MV-4-11 (cell line): ENCODE measurements at regions not wholly inside any gene's neighbourhood (a gene's known extent, or its start where the extent isn't known, plus 50 kb on each side); places are given as distances from the start of the nearest gene placed in this dataset.
"Not testable (repeated sequence)": the region's sequence is repeated elsewhere in the genome, so short reads cannot be mapped to it uniquely, and the experiment has no call there.

Source experiments
- DNase-seq: peaks from one replicate; lab custom pipeline; 2025; lab: John Stamatoyannopoulos, UW

GRCh38 chr11:92425127-92425526 is 200.5 kb downstream of the FAT3 start:
- DNase-seq: no peak

- DNase-seq: no peak
Measured at GRCh38 chr11:92432515-92432914, 207.9 kb downstream of the FAT3 start.

DNA sequence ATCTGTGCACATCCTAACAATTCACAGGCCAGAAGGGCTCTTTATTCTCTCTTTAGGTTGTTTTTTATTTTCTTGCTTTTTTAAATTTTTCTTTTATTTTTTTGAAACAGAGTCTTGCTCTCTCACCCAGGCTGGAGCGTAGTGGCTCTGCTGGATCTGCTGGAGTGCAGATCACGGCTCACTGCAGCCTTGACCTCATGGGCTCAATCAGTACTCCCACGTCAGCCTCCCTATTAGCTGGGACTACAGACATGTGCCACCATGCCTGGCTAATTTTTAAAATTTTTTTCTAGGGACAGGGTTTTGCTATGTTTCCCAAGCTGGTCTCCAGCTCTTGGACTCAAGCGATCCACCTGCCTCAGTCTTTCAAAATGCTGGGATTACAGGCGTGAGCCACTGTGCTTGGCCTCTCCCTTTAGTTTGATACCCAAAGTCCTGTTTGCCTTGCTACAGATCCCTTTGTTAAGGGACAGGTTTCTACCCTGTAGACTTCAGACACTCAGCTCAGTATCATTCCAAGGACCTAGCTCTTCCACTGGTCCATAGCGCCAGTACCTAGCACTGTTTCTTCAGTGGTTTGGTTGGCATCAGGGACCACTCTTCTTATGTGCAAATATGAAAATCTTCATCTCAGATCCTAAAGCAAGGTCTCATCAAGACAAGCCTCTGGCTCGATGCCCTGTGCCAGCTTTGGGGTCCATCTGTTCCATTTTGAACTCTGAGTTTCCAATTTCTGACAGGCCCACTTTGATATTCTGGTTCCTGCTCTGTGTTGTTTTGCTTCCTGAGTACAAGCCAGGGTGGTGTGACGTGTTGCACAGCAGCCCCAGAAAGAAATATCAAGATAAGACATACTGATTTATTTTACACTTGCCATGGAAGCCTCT is 211.7 kb downstream of the FAT3 start:
- no peak for DNase-seq

GRCh38 chr11:92439133-92439532 is 214.5 kb downstream of the FAT3 start:
- no peak for DNase-seq

DNA sequence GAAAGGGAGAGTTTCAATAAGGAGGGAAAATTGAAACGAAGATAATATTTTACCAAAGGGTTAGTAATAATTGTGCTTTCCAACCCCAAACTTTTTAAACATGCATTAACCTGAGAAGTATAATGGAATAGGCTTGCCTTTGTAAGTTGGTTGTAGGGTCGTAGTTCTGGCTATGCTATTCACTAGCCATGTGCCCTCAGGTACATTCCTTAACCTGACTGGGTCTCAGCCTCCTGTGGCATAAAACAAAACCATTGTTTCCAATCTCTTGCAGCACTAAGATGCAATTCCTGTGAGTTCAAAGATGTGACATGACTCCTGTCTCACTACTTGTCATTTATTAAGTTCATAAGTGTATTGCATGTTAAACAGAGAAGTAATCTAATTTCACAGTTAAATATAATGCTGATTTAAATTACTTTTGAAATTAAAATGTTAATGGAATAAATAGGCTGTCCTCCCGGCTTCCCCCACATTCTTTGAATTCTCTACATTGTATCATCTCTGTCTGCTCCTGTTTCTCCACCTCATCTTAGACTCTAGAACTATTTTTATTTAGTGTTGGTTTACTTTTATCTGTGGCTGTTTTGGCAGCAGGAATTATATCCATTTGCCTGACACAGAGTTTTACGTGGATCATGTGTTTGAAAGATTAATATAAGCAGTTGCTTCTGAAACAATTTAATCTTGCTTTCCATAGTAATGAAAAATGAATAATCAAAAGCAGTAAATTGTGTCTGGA is 216.3 kb downstream of the FAT3 start:
- no peak for DNase-seq

GRCh38 chr11:92441443-92441726 is 216.8 kb downstream of the FAT3 start:
- no peak for DNase-seq

DNA sequence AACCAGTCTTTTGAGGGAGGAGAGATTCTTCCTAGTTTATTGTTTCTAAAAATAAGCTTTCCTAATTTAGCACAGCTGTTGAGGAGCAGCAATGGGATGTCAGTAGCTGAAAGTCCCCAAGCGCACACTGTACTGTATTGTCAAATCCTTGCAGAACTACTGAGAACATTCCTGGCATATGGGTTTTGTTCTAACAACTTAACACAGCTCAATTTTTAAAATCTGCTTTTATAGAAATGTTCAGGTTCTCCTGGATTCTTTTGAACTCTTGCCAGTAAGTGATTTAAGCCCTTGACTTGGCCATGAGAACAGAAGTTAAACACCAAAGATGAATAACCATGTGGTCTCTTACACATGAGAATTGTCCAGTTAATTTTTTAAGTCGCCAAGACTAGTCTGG is 218.6 kb downstream of the FAT3 start:
- no peak for DNase-seq

GRCh38 chr11:92447586-92447985 is 223.0 kb downstream of the FAT3 start:
- DNase-seq: no peak

DNA sequence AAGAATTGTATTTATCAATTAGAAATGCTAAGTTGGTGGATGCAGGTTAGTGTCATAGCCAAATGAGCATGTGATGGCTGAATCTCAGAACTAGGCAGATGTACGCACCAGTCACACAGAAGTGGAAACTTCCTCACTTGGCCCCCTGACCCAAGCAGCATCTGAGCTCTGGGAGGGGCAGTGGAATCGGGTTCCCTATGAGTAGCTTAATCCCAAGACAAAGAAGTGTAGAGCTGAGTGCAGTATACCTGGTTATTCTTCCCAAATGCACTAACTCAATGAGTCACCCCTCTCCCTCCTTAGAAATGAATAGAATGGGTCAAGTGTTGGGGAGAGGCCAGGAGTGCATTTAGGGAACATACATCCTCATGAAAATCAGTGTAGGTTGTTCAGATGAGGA is 224.6 kb downstream of the FAT3 start:
- no peak for DNase-seq

DNA sequence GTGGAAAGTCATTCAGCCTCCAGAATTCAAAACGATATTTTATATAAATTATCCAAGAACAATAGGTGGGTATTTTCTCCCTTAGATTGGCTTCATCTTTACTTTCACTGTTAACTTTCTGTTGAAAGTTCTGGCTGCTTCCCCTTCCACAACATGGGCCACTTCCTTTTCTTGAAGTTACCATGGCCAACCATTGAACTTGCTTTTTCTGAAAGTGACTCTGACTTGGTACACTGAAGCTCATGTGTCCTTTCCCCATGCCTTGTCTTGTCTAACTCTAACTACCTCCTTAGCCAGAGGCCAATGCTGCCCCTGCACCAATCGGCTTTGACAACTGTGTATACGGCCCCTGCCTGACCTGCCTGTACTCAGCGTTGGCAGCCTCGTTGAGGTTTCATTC is 225.2 kb downstream of the FAT3 start:
- DNase-seq: peak; percentile 51

DNA sequence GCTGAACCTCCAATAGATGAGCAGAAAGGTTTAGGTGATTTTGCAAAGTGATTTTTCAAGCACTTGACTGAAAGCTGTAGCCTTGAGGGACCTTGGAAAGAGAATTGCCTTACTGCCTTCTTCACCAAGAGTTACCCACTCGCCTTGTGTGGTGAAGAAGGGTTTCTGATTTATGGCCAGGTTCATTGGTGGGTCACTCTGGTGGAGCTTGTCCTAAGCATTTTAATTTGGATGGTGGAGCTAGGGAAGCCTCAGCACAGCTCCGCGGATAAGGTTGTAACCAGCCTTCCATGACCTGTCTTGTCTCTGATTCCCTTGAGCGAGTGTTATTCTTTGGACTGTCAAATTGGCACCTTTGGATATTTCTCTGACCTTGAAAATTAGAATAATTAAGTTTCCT is 226.4 kb downstream of the FAT3 start:
- DNase-seq: no peak

DNA sequence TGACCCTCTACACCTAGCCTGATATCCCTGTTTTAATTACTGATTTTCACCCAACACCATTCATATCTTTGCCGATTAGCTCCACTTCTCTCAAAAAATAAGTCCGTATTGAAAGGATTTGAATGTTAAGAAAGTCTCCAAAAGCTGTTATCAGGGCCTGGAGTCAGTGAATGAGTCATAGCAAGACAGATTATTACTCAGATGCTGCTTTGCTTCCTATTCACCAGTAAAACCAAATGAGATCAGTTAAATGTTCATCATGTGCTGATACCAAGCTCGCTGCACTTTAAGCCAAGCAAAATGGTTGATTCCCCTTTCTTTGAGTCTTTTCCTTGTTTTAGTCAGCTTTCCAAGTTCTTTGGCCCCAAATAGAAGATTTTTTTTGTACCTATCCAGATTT is 228.4 kb downstream of the FAT3 start:
- DNase-seq: no peak

GRCh38 chr11:92455210-92455790 is 230.7 kb downstream of the FAT3 start:
- DNase-seq: no peak

DNA sequence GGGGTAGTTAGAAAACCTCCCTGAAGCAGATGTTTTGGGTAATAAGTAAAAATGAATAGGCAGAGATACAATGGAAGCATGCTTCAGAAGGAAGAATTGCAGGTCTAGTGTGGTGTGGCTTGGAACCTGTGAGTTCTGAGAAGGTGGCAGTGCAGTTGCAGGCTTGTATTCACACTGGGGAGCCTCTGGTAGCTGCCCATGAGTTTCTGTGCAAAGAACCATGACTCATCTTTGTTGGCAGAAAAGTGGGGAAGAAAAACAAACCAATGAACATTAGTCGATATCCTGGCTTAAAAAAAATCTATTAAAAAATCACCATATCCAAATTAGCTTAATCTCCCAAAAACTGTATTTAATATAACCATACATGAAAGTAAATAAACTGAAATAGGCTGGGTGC is 232.6 kb downstream of the FAT3 start:
- no peak for DNase-seq

DNA sequence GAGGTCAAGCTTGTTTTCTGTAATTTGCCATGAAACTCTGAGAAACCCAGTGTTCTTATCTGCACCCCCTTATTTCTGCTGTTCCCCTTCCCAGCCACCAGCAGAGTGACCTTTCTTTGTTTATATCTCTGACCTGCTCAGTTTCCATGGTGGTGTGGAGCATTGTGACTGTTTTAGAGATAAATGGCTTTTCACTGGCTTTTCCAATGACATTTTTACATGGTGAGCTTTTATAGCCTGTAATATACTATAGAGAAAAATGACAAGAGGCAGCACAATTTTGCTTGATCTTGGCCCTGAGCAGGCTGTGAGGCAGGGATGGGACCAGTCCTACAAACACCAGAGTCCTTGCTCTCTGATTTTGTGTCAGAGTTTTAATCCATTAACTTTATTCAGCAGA is 233.9 kb downstream of the FAT3 start:
- DNase-seq: no peak

DNA sequence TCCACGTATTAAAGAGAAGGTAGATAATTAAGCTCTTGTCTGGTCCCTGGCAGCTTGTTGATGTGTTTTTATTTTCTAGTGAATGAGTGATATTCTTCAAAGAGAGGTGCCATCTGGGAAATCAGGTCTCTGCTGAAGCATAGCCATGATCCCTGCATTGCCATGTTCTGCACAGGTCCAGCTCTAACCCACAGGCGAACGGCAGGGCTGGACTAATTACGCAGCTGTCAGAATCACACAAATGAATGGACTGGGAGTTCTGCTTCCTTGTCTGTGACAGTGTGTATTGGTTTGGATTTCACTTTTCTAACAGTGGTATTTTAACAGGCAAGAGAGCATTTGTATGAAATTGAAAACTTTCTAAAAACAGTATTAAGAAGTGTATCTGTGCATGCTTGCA is 235.6 kb downstream of the FAT3 start:
- DNase-seq: no peak

DNA sequence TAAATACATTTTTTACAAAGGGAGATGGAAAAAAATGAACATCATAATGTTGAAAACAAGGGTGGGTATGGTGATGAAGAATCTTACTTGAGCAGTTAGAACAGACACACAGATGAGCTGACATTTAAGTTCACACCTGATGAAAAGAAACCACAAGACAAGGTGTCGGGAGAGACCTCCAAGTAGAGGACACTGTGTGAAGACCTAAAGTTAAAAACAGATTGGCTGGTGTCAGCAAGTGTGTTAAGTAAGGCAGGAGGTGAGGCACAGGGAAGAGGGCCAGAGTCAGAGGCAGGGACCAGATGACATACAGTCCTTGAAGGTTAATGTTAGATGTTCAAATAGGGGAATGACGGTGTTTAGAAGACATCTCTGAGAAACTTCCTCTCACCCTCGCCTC is 236.8 kb downstream of the FAT3 start:
- no peak for DNase-seq

DNA sequence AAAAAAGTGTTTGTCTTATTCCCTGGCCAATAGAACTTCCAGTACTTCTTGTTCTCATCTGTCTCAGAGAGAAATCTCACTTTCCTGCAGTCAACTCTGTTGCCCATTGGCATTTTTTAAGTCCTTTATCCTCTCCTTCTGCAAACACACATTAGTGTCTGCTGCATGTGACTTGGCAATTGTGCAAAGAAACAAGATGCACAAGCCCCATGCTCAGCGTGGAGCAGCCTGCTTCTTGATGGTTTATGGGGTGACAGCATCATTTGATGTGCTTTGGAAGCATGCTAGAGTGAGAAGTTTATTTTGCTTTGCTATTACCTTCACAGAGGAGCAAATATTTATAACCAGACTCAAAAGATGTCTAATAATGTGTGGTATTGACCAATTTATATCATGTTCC is 238.2 kb downstream of the FAT3 start:
- no peak for DNase-seq

GRCh38 chr11:92464822-92465221 is 240.2 kb downstream of the FAT3 start:
- DNase-seq: no peak

- DNase-seq: not testable (repeated sequence)
Measured at GRCh38 chr11:92465410-92465809, 240.8 kb downstream of the FAT3 start.

DNA sequence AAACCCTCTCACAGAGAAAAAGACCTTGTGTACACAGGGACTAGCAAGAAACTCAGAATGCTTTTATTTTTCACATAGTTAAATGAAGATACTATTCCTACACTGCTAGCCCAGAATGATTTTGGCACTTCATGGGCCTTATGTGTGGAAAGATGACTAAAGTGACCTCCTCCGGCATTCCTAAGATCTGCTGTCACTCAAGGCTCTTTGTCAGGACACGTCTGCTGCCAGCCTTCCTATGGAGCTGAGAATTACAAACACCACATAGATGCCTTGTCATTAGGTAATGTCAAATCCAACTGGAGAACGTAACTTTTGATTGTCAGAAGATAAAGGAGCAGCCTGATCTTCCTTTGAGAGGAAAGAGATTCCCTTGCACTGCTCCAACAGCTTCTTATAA is 249.1 kb downstream of the FAT3 start:
- DNase-seq: no peak

DNA sequence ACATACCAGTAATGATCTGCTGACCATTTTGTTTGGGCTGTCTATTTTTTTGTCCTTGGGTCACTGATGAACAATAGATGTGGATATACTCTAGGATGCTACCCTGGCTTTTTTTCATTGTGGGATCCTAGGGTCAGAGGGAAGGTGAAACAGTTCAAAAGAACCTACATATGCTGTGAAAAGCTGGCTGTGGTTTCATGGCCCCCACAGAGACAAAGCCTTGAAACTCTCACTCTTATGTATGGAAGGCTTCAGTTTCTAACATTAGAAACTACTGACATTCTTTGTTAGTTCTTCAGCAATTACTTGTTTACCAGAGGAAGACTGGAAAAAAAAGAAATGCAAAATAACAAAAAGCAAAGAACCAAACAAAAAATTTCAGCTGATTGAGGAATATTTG is 250.7 kb downstream of the FAT3 start:
- DNase-seq: no peak

DNA sequence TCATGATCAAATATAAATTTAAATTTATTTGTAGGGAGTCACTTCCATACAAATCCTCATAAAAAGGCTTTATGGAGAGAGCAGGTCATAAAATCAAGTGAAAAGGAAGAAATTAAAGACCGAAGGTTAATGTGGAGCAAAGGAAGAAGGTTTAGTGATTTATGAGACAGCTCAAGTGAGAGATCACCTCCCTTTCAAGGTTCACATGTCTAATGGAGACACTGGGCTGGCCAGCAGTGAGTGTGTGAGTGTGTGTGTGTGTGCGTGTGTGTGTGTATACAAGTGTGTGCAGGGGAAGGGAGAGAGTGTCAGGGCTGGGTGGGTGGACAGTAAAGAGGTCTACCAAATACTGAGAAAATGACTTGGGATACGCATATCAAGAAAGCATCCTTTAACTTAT is 251.2 kb downstream of the FAT3 start:
- no peak for DNase-seq
